AG04449 (cell line): ENCODE measurements at regions not wholly inside any gene's neighbourhood (a gene's known extent, or its start where the extent isn't known, plus 50 kb on each side); places are given as distances from the start of the nearest gene placed in this dataset.

Experiments used
- CTCF ChIA-PET: fragments of 350-600 bp; formaldehyde crosslinking; extraction: SDS; loops from one replicate; lab custom pipeline; 2021; ENCODE audit warnings: antibody characterized with exemption; lab: Yijun Ruan, JAX
- POLR2A ChIA-PET: fragments of 400-600, 350-600 bp; formaldehyde crosslinking; extraction: SDS; loops from one replicate; lab custom pipeline; 2020; ENCODE audit warnings: antibody characterized with exemption, inconsistent platforms; lab: Yijun Ruan, JAX
- DNase-seq: peaks from one replicate; pipeline ENCODE4 v3.0.0-alpha.2; 2010; ENCODE audit warnings: low read depth, low spot score
- H3K4me3 ChIP-seq: 2 replicates; pipeline ENCODE4 v1.5.1; 2011; ENCODE audit warnings: low read depth, mild to moderate bottlenecking, control low read depth, low read length
- TF ChIP-seq, protein P1 (sequence below): IDR thresholded peaks from one replicate; pipeline ENCODE4 v1.5.1; 2011; ENCODE audit warnings: mild to moderate bottlenecking, moderate library complexity, low read length, control low read depth, inconsistent platforms; ENCODE audit not compliant: insufficient read depth; ENCODE audit errors: missing control alignments

DNA sequence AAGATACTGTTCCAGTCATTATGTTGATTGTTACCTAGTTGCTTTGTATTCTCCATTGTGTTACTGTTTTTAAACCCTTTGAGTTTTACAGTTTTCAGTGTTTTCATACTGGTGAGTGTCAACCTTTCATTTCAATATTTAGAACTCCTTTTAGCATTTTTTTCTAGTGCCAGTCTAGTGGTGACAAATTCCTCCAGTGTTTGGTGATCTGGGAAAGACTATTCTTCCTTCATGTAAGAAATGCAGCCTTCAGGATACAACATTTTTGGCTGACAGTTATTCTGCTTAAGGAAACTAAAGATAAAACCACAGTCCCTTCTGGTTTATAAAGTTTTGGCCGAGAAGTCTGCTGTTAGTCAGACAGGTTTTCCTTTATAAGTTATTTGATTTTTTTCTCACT, 143.8 kb downstream of the ETAA1 start:
- TF ChIP-seq, protein P1, sequence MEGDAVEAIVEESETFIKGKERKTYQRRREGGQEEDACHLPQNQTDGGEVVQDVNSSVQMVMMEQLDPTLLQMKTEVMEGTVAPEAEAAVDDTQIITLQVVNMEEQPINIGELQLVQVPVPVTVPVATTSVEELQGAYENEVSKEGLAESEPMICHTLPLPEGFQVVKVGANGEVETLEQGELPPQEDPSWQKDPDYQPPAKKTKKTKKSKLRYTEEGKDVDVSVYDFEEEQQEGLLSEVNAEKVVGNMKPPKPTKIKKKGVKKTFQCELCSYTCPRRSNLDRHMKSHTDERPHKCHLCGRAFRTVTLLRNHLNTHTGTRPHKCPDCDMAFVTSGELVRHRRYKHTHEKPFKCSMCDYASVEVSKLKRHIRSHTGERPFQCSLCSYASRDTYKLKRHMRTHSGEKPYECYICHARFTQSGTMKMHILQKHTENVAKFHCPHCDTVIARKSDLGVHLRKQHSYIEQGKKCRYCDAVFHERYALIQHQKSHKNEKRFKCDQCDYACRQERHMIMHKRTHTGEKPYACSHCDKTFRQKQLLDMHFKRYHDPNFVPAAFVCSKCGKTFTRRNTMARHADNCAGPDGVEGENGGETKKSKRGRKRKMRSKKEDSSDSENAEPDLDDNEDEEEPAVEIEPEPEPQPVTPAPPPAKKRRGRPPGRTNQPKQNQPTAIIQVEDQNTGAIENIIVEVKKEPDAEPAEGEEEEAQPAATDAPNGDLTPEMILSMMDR: no peak
- POLR2A ChIA-PET: no interaction called here
- CTCF ChIA-PET: interaction anchor here (1.2 kb wide), 1 partner anchor 16 kb away, joined by 3 read pairs; no protein-coding TSS in a partner anchor
- DNase-seq: no peak
- no peak overlapping the region for H3K4me3 ChIP-seq

DNA sequence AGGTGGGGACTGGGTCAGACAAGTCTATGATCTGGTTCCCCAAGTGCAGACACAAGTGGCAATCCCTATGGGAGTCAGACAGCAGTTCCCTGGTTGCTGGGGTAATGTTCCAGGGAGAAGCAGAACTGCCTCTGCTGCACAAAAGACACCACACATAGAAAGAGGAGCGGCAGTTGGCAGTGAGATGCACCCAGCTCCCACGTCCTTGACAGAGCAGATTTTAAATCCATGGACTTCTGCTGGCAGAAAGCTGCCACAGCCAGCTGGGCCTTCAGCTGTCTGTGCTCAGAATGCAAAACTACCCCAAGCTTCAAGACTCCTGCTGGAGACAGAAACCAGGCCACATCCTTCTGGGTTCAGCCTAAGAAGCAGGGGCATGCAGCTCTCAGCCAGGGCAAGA, 147.2 kb downstream of the ETAA1 start:
- ChIA-PET CTCF (interaction anchor here (1.3 kb wide), 1 partner anchor 67 kb away, joined by 4 read pairs; no protein-coding TSS in a partner anchor), POLR2A (no interaction called here)
- DNase-seq: no peak
- no peak overlapping the region for H3K4me3 ChIP-seq
- TF ChIP-seq, protein P1: no peak

DNA sequence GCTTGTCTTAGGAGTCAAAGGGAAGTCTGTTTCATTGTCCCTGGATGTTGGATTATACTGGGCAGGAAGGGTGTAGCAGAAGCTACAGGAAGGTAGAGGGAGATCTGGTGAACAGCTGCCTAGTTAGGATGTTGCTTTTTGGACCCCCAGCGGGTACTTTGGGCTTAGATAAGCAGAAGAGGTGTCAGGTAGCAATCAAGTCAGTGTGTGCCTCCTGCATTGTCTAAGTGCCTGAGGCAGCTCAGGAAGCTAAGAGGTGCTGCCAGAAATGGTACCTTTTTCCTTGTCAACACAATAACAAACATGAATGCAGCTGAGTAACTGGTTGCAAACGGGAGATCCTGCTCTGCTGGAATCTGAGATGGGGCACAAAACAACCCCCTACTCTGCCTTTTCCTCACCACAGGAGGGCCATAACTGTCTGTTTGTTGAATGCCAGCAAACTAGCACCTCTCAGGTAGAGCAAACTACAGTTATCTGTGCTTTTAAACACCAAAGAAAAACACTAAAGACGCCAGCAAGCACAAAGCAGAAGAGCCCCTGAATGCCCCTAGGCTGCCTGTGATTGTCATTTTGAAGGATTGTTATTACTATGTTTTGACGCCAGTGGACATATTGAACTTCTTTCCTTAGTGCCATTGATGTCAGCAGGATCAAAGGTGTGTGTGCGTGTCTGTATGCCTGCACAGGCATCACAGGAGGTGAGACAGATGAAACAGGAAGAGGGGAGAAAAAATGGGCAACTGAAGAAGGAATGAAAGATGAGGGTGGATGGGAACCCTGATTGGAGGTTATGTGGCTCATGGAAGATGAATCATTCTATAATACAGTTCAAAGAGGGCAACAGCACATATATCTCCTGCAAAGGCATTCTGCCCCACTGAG, 151.4 kb downstream of the ETAA1 start:
- TF ChIP-seq, protein P1: no peak
- ChIA-PET POLR2A (no interaction called here), CTCF (no interaction called here)
- no peak overlapping the region for H3K4me3 ChIP-seq
- no peak for DNase-seq

DNA sequence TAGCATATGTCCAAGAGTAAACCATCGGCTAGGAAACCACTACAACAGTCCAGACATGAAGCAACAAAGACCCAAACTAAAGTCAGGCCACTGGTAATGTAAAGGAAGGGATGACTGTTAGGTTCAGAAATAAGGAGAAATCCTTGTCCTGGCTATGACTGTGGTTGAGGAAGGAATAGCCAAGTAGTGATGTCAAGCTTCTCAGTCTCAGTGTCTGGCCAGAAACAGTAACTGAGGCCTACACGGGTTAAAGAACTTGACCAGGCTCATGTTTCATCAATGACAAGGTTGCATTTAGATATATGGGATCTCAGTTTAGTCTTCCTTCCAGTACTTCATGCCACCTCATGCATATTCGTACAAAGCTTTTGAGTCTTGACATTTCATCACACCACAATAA, 162.0 kb downstream of the ETAA1 start:
- POLR2A ChIA-PET: no interaction called here
- CTCF ChIA-PET: no interaction called here

DNA sequence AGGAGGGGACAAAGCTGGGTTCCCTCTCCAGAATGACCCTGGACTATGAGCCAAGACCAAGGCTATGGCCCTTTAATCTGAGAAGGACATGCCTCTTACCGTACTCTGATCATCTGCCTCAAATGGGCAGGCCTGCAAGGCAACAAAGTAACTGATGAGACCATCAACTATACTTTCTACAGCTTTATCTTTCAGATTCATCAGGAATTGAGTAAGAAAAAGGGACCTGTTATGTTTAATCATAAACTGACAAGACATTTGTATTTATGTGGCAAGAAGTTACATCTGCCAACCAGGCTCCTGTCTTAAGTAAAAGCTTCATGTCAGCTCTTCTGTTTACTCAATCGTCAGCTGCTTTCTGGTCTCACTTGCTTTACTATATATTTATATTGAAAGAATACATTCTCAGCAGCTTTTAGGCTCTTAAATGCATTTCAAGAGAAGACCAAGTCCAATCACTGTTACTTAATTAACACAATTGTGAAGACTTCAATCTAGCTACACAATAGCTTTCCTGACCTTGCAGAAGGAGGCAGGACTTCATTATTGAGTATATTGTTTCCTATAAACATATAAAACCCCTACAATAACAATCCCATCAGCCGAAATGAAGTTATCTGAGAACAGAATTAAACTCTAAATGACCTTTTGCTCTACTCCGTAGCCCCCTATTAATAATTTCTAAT, 163.8 kb downstream of the ETAA1 start:
- no peak overlapping the region for H3K4me3 ChIP-seq
- no peak for DNase-seq
- TF ChIP-seq, protein P1: no peak
- CTCF ChIA-PET: no interaction called here
- POLR2A ChIA-PET: no interaction called here

More for the DNA sequence above, 162.0 kb downstream of the ETAA1 start:
- no peak overlapping the region for H3K4me3 ChIP-seq
- TF ChIP-seq, protein P1: no peak
- no peak for DNase-seq

DNA sequence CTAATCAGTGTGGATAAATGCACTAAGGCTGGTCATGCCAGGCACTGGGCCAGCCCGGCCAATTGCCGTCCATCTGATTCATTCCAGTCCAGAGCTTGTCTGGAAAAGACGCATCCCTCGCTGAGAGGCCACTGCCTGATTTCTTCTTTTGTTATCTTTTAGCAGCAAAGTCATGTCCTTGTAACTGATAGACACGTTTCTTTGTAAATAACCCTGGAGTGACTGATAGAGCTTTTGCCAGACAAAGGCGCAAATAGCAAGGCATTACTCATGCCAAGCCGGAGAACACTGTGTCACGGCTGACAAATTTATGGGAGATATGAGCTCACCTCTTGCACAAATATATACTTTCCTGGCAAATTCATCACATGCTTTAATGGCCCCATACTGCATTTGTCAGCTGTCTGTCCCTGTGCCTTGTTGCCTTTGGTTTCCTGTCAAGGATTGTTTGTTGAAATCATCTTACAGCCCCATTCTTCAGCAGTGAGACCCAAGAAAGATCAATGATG, 164.4 kb downstream of the ETAA1 start:
- POLR2A ChIA-PET: interaction anchor here (0.8 kb wide), 1 partner anchor 45 kb away, joined by 3 read pairs; no protein-coding TSS in a partner anchor
- DNase-seq: no peak
- H3K4me3 ChIP-seq: no peak overlapping the region
- TF ChIP-seq, protein P1: no peak
- CTCF ChIA-PET: no interaction called here
